ENCODE measurements at regions not wholly inside any gene's neighbourhood (a gene's known extent, or its start where the extent isn't known, plus 50 kb on each side); places are given as distances from the start of the nearest gene placed in this dataset.
A peak's percentile ranks its signal among the peaks of the same experiment; 100 is the strongest.

GRCh38 chr11:104222464-104222863 is 58.5 kb upstream of the PDGFD start:
- CTCF ChIA-PET (ENCODE audit: partially characterized antibody) = interaction anchor here (1.0 to 1.1 kb wide), 2 partner anchors 17 to 59 kb away, joined by 3 read pairs; no protein-coding TSS in a partner anchor
- Histone ChIP-seq H3K27ac (ENCODE audit: low read depth, low read length) (no peak overlapping the region), H4K8ac (ENCODE audit: extremely low read depth, insufficient read depth, low read length) (no peak overlapping the region), H3K9me3 (ENCODE audit: insufficient read depth in 2 of 2, low read depth in 1 of 2, low read length in 1 of 2) (no peaks in the 10 kb centered on the region), H2BK15ac (ENCODE audit: low read length) (no peak overlapping the region), H3K27me3 (replicated peaks in 1 of 4; ENCODE audit: control insufficient read depth in 3 of 4, extremely low read depth in 1 of 4, insufficient read depth in 3 of 4, low read length in 3 of 4) (no peaks in the 10 kb centered on the region), H2AFZ (ENCODE audit: low read length) (no peak overlapping the region), H2BK120ac (replicated peaks; ENCODE audit: low read depth, low read length) (no peak overlapping the region), H3K23me2 (ENCODE audit: low read depth, low read length) (no peaks in the 10 kb centered on the region), H2BK12ac (ENCODE audit: low read depth, low read length) (no peak overlapping the region), H2BK5ac (ENCODE audit: low read depth, low read length) (no peak overlapping the region), H3K4ac (replicated peaks; ENCODE audit: insufficient read length, low read depth, low read length) (no peak overlapping the region), H3K56ac (replicated peaks; ENCODE audit: insufficient read length, low read depth, low read length) (no peak overlapping the region), H3K14ac (ENCODE audit: insufficient read length) (no peak overlapping the region), H3K79me2 (ENCODE audit: control insufficient read depth in 1 of 2, insufficient read depth in 2 of 2, low read length in 2 of 2) (no peaks in the 10 kb centered on the region), H2AK5ac (ENCODE audit: low read depth, low read length) (no peak overlapping the region), H4K5ac (ENCODE audit: insufficient read length, low read depth, low read length) (no peak overlapping the region), H3K36me3 (ENCODE audit: control insufficient read depth in 2 of 4, insufficient read depth in 4 of 4, low read length in 3 of 4) (no peaks in the 10 kb centered on the region), H3K79me1 (ENCODE audit: low read depth, low read length) (no peaks in the 10 kb centered on the region), H3K4me2 (ENCODE audit: insufficient read depth in 1 of 2, low read depth in 2 of 2, low read length in 2 of 2) (no peak overlapping the region), H3K9ac (replicated peaks in 1 of 4; ENCODE audit: extremely low read depth in 1 of 4, low read depth in 3 of 4, low read length in 3 of 4) (no peak overlapping the region), H3K18ac (ENCODE audit: extremely low read depth, low read length) (no peak overlapping the region), H2BK20ac (ENCODE audit: low read length) (no peak overlapping the region), H3K4me1 (replicated peaks in 1 of 4; ENCODE audit: control insufficient read depth in 3 of 4, insufficient read depth in 4 of 4, low read length in 3 of 4) (no peaks in the 10 kb centered on the region), H3K4me3 (ENCODE audit: extremely low read depth in 1 of 4, insufficient read depth in 2 of 4, low read depth in 3 of 4, low read length in 4 of 4) (no peak overlapping the region), H4K91ac (replicated peaks; ENCODE audit: insufficient read length, low read length) (no peak overlapping the region), H4K20me1 (replicated peaks in 1 of 2; ENCODE audit: control insufficient read depth in 1 of 2, insufficient read depth in 2 of 2, low read length in 2 of 2) (no peaks in the 10 kb centered on the region), H3K23ac (ENCODE audit: insufficient read length) (no peak overlapping the region)
- DNase-seq (ENCODE audit: low read depth in 1 of 2, low spot score in 2 of 2) (no peak), FAIRE-seq (no peak)
- 85% methylated on average over 4 of the region's 4 CpGs; no CpG with 5 or more reads in 1 of the 2 experiments for WGBS, 2 experiments (ENCODE audit: extremely low coverage in 1 of 2, insufficient coverage in 1 of 2, insufficient read length in 1 of 2, insufficient replicate concordance in 2 of 2, low coverage in 1 of 2, low lambda C conversion rate in 2 of 2, missing lambda C conversion rate in 1 of 2)
- TF ChIP-seq KDM4A (IDR thresholded peaks at IDR 0.05; ENCODE audit: low read depth, low read length, severe bottlenecking) = no peak
- no peak for TF ChIP-seq TCF12 (IDR thresholded peaks at IDR 0.05; ENCODE audit: low read depth, low read length)
- no peak for TF ChIP-seq ATF3 (IDR thresholded peaks at IDR 0.05; ENCODE audit: insufficient read depth, low read depth, low read length)
- peak in 1 of 2 experiments; percentile 15; a peak in 1 of 4 replicates for TF ChIP-seq RAD21 (IDR thresholded peaks at IDR 0.05 in 1 of 2, conservative IDR thresholded peaks at IDR 0.05 in 1 of 2; ENCODE audit: low read depth in 2 of 2, low read length in 2 of 2)
- no peak for TF ChIP-seq TAF7 (optimal IDR thresholded peaks at IDR 0.05; ENCODE audit: borderline replicate concordance, low read depth, low read length)
- TF ChIP-seq FOSL1 (IDR thresholded peaks at IDR 0.05; ENCODE audit: insufficient read depth, low read depth, low read length) = no peak
- no peak for TF ChIP-seq CTCF (IDR thresholded peaks at IDR 0.05; ENCODE audit: control extremely low read depth in 1 of 3, insufficient read depth in 1 of 3, low read depth in 1 of 3, low read length in 3 of 3)
- no peak for TF ChIP-seq YY1 (IDR thresholded peaks at IDR 0.05; ENCODE audit: low read depth, low read length)
- POLR2A ChIA-PET (ENCODE audit: partially characterized antibody) = no interaction called here

All from H1 (cell line).